GM12874 (cell line): ENCODE measurements at regions not wholly inside any gene's neighbourhood (a gene's known extent, or its start where the extent isn't known, plus 50 kb on each side); places are given as distances from the start of the nearest gene placed in this dataset.

Experiments used
- TF ChIP-seq, protein P1 (sequence below): IDR thresholded peaks from 2 replicates; pipeline ENCODE4 v1.5.1; 2011; ENCODE audit warnings: low read depth, mild to moderate bottlenecking, control low read depth, low read length, moderate library complexity; ENCODE audit not compliant: insufficient read depth

DNA sequence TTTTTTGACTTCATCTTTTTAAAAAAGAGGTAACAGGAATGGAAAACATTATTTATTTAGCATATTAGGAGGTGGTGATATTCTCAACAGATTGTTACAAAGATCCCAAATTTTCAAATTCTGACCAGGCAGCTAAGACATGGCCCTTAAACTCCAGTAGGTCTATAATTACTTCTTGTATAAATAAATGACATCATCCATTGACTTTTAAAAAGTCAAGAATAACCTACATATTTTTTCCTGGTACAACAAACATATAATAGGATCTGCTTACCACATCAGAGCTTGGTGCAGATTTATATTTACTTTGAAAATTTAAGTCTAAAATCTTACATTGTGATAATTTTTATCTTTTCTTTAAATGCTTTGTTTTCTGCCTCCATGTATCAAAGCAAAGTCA, 92.2 kb upstream of the TRPM3 start:
- TF ChIP-seq, protein P1, sequence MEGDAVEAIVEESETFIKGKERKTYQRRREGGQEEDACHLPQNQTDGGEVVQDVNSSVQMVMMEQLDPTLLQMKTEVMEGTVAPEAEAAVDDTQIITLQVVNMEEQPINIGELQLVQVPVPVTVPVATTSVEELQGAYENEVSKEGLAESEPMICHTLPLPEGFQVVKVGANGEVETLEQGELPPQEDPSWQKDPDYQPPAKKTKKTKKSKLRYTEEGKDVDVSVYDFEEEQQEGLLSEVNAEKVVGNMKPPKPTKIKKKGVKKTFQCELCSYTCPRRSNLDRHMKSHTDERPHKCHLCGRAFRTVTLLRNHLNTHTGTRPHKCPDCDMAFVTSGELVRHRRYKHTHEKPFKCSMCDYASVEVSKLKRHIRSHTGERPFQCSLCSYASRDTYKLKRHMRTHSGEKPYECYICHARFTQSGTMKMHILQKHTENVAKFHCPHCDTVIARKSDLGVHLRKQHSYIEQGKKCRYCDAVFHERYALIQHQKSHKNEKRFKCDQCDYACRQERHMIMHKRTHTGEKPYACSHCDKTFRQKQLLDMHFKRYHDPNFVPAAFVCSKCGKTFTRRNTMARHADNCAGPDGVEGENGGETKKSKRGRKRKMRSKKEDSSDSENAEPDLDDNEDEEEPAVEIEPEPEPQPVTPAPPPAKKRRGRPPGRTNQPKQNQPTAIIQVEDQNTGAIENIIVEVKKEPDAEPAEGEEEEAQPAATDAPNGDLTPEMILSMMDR: no peak

DNA sequence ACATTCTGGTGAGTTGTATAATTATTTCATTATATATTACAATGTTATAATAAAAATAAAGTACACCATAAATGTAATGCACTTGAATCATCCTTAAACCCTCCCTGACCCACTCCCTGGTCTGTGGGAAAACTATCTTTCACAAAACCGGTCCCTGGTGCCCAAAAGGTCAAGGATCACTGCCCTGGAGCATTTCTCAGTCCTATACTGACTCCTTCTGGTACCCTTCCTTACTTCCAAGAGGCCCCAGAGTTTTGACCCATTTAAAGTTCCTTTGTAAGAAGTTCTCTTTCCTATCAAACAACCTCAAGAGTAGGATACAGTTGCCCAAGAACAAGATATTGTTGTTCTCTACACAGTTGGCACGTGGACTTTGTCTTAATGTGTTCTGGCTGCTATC, 88.9 kb upstream of the TRPM3 start:
- TF ChIP-seq, protein P1: no peak

DNA sequence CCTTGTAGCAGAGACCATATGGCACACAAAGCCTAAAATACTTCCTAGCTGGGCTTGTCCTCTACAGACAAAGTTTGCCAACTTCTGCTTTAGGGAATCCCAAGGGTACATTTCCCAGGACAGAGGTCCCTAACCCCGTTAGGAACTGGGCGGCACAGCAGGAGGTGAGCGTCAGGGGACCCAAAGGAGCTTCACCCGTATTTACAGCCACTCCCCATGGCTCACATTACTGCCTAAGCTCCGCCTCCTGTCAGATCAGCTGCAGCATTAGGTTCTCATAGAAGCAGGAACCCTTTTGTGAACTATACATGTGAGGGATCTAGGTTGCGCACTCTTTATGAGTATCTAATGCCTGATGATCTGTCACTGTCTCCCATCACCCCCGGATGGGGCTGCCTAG, 88.5 kb upstream of the TRPM3 start:
- TF ChIP-seq, protein P1: no peak

DNA sequence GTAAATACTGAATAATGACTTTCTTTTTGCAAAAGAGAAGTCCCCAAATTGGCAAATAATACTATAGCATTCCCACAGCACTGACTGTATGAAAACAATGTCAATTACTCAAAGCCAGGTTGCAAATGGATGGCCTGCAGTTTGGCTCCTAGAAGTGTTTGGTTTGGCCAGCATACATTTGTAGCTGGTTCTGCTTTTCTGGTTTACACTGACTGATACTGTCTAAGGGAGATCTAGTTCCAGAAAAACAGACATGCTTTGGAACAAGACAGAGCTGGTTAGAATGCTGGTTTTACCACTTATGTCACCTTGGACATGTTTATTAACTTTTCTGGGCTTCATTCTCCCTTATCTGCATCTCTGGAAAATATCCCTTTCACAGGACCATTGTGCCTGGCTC, 81.5 kb upstream of the TRPM3 start:
- TF ChIP-seq, protein P1: no peak

DNA sequence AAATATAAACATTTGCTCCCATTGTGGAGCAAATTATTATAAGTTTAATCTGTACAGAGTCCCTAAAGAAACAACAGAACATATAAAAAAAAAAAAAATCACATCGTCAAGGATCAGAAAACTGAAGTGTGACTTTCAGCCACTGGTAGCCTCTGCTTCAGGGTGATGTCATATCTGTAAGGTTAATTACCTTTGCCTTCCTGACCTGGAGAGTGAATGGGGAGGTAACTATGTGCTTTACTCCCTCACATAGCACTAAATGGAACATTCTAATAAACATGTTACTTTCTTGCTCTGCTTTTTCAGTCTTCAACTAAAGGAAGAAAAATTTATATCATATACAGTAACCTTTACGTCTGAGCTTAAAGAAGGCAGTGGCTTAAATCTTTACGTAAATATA, 70.3 kb upstream of the TRPM3 start:
- TF ChIP-seq, protein P1: no peak

DNA sequence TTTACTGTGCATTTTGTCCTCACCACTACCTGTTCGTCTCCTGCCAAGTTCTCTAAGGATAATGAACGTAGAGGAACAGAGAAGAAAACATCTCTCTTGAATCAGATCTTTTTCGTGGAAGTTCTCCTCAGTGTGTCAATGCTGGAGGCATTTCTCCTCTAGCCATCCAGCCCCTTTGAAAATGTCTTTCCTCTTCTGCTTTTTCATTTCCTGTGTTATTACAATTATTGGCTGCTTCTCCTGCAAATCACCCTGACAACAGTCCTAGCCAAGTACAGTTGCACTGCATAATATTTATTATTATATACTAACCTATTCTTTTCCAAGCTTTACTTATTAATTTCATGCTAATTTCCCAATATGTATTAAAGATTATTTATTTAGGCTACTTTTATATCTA, 61.8 kb upstream of the TRPM3 start:
- TF ChIP-seq, protein P1: no peak

DNA sequence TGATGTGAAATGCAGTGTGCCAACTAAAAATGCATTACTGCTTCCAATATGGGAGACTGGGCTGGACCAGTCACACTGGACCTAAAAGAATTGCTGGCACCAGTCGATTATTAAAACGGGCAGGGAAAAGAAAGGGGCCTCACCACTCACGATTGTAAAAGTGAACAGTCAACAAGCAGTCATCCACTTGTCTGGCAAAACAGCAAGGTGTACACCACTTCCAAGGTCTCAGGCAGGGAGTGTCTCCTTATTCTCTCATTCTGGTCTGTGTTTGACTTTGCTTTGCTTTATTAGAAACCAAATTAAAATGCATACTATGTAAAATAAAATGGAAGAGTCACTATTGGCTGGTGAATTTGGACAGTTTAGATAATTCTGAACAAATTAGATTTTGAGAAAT, 57.8 kb upstream of the TRPM3 start:
- TF ChIP-seq, protein P1: no peak

DNA sequence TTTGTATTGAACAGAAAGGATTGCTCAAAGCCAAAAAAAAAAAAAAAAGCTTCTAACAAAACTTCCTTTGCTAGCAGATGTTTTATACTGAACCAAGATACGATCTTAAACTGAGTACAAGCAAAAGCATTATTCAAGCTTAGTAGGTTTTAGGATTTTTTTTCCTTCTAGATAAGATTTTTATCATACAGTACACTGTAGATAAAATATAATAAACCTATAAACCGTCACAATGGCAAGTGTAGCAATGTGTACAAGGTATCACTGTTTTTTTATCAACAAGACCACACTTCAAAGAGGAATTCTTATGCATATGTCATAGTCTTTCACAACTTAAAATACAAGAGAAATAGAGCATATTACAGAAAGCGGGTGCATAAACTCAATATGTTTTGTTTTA, 56.5 kb upstream of the TRPM3 start:
- TF ChIP-seq, protein P1: no peak
